KMS-11 (cell line): ENCODE measurements at regions not wholly inside any gene's neighbourhood (a gene's known extent, or its start where the extent isn't known, plus 50 kb on each side); places are given as distances from the start of the nearest gene placed in this dataset.

ENCODE experiments used
- H2AFZ ChIP-seq: fragments of 200-600 bp; sonication (generic); 2 replicates; pipeline ENCODE4 v1.6.1; 2016; ENCODE audit warnings: antibody characterized with exemption, mixed run types, low read depth
- H3K27ac ChIP-seq: fragments of 200-600 bp; sonication (generic); 2 replicates; pipeline ENCODE4 v1.6.1; 2016; ENCODE audit warnings: mild to moderate bottlenecking, mixed run types
- H3K27me3 ChIP-seq: fragments of 200-600 bp; sonication (generic); 2 replicates; pipeline ENCODE4 v1.6.1; 2017; ENCODE audit warnings: mild to moderate bottlenecking, low read depth, mixed run types, moderate library complexity; ENCODE audit not compliant: insufficient read depth
- H3K36me3 ChIP-seq: fragments of 200-600 bp; sonication (generic); 2 replicates; pipeline ENCODE4 v1.6.1; 2017; ENCODE audit warnings: mild to moderate bottlenecking, mixed run types; ENCODE audit not compliant: insufficient read depth
- H3K4me1 ChIP-seq: fragments of 200-600 bp; sonication (generic); 2 replicates; pipeline ENCODE4 v1.6.1; 2016; ENCODE audit warnings: mild to moderate bottlenecking, low read depth, mixed run types; ENCODE audit not compliant: poor library complexity, severe bottlenecking
- H3K4me2 ChIP-seq: fragments of 200-600 bp; sonication (generic); 2 replicates; pipeline ENCODE4 v1.7.0; 2016; ENCODE audit warnings: mild to moderate bottlenecking, mixed run types
- H3K4me3 ChIP-seq: fragments of 200-600 bp; sonication (generic); IDR thresholded peaks from 2 replicates; pipeline ENCODE4 v1.6.1; 2017; ENCODE audit warnings: low read depth, low read length, mixed read lengths; ENCODE audit not compliant: insufficient read depth
- H3K79me2 ChIP-seq: fragments of 200-600 bp; sonication (generic); 2 replicates; pipeline ENCODE4 v1.6.1; 2016; ENCODE audit warnings: low read depth, mixed run types; ENCODE audit not compliant: insufficient read depth
- H3K9ac ChIP-seq: fragments of 200-600 bp; sonication (generic); 2 replicates; pipeline ENCODE4 v1.6.1; 2016; ENCODE audit warnings: mild to moderate bottlenecking, mixed run types
- H4K20me1 ChIP-seq: fragments of 200-600 bp; sonication (generic); 2 replicates; pipeline ENCODE4 v1.6.1; 2016; ENCODE audit warnings: mild to moderate bottlenecking, mixed run types; ENCODE audit not compliant: insufficient read depth
- CTCF ChIP-seq: fragments of 200-600 bp; sonication (generic); conservative IDR thresholded peaks from 2 replicates; pipeline ENCODE4 v1.6.1; 2017; ENCODE audit warnings: low read depth, mild to moderate bottlenecking, antibody characterized with exemption, low read length, moderate library complexity, mixed read lengths

GRCh38 chr15:29972051-29972450, 110.7 kb upstream of the GOLGA8J start:
- Histone ChIP-seq H3K27ac (no peak overlapping the region), H3K79me2 (no peaks in the 10 kb centered on the region), H3K36me3 (no peaks in the 10 kb centered on the region), H2AFZ (no peak overlapping the region), H4K20me1 (no peaks in the 10 kb centered on the region), H3K9ac (no peak overlapping the region), H3K4me2 (no peak overlapping the region), H3K4me1 (no peaks in the 10 kb centered on the region), H3K4me3 (no peak overlapping the region), H3K27me3 (no peaks in the 10 kb centered on the region)
- TF ChIP-seq CTCF = no peak

GRCh38 chr15:29970402-29970695, 112.4 kb upstream of the GOLGA8J start:
- no peak overlapping the region for H3K4me3 ChIP-seq
- H2AFZ ChIP-seq = no peak overlapping the region
- H4K20me1 ChIP-seq = no peaks in the 10 kb centered on the region
- H3K9ac ChIP-seq = no peak overlapping the region
- no peak for TF ChIP-seq CTCF
- H3K36me3 ChIP-seq = no peaks in the 10 kb centered on the region
- no peaks in the 10 kb centered on the region for H3K4me1 ChIP-seq
- H3K79me2 ChIP-seq = no peaks in the 10 kb centered on the region
- H3K27me3 ChIP-seq = no peaks in the 10 kb centered on the region
- H3K4me2 ChIP-seq = no peak overlapping the region
- H3K27ac ChIP-seq = no peak overlapping the region

- Histone ChIP-seq H3K27me3 (no peaks in the 10 kb centered on the region), H3K36me3 (no peaks in the 10 kb centered on the region), H2AFZ (no peak overlapping the region), H4K20me1 (no peaks in the 10 kb centered on the region), H3K79me2 (no peaks in the 10 kb centered on the region), H3K4me2 (no peak overlapping the region), H3K4me3 (no peak overlapping the region), H3K27ac (no peak overlapping the region), H3K4me1 (no peaks in the 10 kb centered on the region), H3K9ac (no peak overlapping the region)
- TF ChIP-seq CTCF = no peak
Measured at GRCh38 chr15:29969562-29970401, 113.0 kb upstream of the GOLGA8J start.

- H3K36me3 ChIP-seq = no peaks in the 10 kb centered on the region
- no peaks in the 10 kb centered on the region for H4K20me1 ChIP-seq
- no peaks in the 10 kb centered on the region for H3K4me1 ChIP-seq
- H3K27ac ChIP-seq = no peak overlapping the region
- TF ChIP-seq CTCF = no peak
- no peaks in the 10 kb centered on the region for H3K27me3 ChIP-seq
- H3K4me2 ChIP-seq = no peak overlapping the region
- H3K79me2 ChIP-seq = no peaks in the 10 kb centered on the region
- no peak overlapping the region for H3K9ac ChIP-seq
- no peak overlapping the region for H2AFZ ChIP-seq
- no peak overlapping the region for H3K4me3 ChIP-seq
Measured at GRCh38 chr15:29968895-29969561, 113.7 kb upstream of the GOLGA8J start.
